Raji (cell line): ENCODE measurements at regions not wholly inside any gene's neighbourhood (a gene's known extent, or its start where the extent isn't known, plus 50 kb on each side); places are given as distances from the start of the nearest gene placed in this dataset.

ENCODE experiments used
- POLR2A ChIP-seq: IDR thresholded peaks from 2 replicates; pipeline ENCODE4 v1.6.1; 2011; ENCODE audit warnings: low read depth, low read length, control low read depth; ENCODE audit not compliant: insufficient read depth

DNA sequence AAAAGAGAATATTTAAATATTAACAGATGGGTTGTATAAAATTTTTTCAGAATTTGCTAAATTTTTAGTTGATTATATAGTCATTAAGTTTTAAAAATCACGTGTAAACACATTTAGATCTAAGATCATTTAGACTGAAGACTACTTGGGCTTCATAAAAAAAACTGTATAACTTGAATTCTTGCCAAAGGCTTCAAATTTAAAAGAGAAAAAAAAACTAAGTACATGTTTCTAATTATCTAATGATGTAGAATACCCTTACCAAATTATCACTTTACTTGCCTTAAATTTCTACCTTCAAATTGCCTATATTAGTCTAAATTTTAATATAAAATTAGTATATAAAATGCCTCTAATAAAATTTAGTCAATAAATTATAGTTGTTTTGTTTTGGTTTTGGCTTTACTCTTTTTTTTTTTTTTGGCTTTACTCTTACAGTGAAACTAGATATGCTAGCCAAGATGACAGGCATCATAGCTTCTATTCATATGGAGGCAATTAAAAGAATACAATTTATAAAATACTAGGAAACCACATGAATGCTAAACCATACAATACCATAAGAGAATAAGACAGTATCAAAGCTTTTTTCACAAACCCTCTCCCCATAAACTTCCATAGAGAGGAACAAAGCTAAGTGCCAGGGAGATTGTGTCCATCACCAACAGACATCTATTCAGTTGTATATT lies 183.1 kb upstream of the KCNMB2 start:
- no peak for TF ChIP-seq POLR2A

DNA sequence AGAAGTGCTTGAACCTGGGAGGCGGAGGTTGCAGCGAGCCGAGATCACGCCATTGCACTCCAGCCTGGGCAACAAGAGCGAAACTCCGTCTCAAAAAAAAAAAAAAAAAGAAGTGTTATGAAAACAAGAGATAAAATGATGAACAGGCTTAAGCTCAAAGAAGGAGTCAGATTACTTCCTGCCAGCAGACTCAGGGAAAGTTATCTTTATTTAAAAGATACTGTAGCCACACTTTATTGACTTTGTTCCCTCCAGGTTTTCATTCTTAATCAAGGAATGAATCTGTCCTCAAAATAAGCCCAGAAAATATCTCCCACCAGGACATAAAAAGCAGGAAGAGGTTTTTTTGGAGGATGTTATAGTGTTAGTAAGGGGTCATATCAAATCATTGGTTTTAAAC lies 176.5 kb upstream of the KCNMB2 start:
- no peak for TF ChIP-seq POLR2A

DNA sequence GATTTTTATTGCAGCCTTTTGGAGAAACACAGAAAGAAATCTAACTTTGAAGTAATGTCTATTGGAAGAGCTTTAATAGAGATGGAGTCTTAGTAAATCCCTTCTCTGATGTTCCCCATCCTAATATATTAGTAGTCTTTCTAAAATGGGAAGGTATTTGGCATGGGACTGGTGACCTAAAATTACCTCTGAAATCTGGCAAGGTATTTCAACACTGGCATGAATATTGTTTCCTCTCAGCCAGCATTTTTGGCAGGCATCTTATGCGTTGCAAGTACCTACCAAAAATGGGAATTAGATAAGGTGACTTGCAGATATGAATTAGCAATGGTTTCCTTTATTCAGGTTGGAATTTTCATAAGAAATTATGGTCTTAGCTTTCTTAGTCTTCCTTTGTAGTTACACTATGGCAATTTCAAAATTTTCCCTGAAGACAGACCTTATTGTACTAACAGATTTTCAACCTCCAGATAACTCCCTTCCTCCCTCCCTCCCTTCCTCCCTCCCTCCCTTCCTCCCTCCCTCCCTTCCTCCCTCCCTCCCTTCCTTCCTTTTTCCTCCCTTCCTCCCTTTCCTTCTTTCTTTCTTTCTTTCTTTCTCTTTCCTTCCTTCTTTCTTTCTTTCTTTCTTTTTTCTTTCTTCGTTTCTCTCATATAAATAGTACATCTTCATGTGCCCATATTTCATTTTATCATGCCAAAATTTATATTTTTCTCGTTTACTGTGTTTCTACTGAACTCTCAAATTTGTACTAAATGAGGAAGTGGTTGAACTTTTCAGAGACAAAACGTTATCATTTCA lies 168.2 kb upstream of the KCNMB2 start:
- TF ChIP-seq POLR2A, result no peak

DNA sequence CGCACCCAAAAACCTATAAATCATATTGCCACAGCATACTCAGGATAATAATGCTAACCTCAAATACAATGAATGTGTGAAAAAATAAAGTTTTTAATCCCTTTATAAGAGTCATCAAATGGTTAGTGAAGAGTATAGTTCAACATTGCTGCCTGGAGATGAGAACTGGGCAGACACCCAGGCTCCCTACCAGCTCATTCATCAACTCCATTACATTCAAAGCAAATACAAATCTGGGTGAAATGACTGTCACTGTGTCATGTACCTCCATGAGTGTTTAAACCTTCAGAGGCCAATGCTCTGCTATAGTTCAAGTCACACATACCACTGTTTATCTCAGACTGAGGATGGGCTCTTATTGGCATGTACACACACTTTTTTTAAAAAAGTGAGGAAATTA lies 167.2 kb upstream of the KCNMB2 start:
- no peak for TF ChIP-seq POLR2A

DNA sequence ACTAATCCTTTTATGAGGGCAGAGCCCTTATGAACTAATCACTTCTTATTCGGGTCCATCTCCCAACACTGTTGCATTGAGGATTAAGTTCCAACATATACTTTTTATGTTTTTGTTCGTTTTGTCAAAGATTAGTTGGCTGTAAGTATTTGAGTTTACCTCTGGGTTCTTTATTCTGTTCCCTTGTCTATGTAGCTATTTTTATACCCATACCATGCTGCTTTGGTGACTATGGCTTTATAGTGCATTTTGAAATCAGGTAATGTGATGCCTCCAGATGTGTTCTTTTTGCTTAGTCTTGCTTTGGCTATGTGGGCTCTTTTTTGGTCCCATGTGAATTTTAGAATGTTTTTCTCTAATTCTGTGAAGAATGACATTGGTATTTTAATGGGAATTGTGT lies 166.4 kb upstream of the KCNMB2 start:
- no peak for TF ChIP-seq POLR2A

DNA sequence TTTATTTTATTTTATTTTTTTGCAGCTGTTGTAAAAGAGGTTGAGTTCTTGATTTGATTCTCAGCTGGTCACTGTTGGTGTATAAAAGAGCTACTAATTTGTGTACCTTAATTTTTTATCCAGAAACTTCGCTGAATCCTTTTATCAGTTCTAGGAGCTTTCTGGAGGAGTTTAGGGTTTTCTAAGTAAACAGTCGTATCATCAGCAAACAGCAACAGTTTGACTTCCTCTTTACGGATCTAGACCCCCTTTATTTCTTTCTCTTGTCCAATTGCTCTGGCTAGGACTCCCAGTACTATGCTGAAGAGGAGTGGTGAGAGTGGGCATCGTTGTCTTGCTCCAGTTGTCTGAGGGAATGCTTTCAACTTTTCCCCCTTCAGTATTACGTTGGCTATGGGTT lies 165.8 kb upstream of the KCNMB2 start:
- no peak for TF ChIP-seq POLR2A

DNA sequence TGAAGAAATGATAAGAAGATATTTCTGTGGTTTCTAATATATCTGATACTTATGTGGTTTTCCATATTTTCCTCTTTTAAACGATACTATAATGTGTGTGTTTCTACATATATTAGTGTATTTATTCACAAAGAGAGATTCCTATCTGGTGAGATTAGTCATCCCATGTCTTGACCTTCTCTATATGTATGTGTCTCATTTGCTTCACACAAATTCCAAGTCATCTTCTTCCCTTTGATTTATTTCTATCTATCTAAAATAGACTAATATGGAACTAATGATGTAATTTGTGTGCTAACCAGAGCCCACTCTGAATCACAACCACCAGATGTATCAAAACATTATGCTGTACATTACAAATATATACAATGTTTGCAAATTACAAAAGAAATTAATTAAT lies 154.7 kb upstream of the KCNMB2 start:
- TF ChIP-seq POLR2A, result no peak

DNA sequence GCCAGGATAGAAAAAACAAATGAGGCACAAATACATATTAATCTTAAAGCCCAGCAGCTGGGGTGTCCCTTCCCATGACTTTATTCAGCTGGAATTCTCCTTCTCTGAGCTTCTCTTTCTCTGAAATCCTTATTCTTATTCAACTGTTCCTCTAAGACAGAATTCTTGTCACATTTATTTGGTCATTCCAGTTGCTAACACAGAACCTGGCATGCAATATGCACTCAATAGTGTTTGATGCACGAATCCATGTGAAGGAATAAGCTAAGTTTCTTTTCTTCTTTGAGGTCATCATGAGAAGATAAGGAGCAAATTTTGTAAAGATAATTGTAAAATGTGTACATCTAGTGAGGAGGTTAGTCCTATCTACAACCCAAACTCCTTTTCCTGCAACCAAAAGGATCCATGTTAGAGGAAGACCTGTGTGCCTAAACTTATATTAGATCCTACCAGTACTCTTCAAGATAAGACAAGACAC lies 154.2 kb upstream of the KCNMB2 start:
- TF ChIP-seq POLR2A, result no peak

DNA sequence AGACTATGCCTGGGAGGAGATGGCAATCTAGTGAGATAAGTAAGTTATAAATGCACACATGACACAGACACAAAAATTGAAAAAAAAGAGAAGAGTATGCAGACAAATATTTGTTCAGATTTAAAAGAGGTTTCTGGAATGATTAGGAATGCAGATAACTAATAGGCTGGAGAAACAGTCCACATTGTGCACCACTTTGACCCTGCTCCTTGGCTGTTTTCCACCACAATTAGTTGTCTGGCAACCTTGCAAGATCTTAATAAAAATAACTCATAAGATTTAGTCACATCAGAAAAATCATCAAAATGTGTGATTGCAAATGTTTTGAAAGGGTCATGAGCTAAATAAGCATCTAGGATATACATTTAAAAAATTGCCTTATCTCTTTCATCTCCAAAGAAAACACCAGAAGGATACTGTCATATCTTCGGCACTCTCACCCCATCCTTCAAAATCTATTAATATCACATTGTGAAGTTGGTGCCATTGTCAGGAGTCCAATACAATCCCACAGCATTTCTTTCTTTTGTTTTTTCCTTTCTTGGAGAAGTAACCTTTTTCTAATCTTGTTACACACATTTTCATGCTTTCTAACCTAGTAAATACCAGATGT lies 153.7 kb upstream of the KCNMB2 start:
- TF ChIP-seq POLR2A, result no peak

DNA sequence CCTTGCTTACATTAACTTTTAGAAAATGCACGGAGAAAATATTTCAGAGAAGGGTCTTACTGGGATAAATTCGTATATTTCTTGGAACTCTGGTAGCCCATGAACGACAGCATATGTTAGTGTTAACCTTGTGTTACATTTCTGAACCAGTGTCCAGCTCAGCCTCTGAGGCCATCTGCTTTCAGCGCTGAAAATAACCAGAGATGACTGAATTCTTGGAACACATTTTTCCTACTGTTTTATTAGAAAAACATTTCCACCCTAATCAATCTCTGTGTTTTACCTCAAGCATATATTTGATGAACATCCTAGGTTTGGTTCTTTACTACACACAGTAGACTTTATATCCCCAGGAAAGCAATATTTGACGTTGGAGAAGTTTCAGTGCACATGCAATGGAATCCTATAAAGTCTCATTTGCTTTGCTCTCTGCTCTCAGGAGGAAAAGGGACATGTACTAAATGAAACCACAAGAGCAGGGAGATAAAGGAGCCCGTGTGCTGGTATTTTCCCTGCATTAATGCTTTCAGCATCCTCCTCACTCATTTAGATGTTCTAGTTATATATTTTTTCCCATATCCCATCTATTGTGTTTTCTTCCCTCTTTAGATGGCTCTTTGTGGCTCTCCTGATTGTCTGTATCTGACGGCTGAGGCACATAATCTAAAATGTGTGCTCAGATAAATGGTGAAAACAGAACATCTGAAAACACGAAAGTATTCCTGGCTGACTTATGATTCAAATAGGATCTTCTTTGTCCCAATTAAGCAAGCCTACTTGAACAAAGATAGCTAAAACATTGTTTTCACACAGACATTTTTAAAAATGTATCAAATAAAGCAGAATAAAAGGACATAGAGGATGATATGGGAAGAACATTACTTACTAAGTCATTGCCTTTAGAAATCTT lies 151.7 kb upstream of the KCNMB2 start:
- no peak for TF ChIP-seq POLR2A

DNA sequence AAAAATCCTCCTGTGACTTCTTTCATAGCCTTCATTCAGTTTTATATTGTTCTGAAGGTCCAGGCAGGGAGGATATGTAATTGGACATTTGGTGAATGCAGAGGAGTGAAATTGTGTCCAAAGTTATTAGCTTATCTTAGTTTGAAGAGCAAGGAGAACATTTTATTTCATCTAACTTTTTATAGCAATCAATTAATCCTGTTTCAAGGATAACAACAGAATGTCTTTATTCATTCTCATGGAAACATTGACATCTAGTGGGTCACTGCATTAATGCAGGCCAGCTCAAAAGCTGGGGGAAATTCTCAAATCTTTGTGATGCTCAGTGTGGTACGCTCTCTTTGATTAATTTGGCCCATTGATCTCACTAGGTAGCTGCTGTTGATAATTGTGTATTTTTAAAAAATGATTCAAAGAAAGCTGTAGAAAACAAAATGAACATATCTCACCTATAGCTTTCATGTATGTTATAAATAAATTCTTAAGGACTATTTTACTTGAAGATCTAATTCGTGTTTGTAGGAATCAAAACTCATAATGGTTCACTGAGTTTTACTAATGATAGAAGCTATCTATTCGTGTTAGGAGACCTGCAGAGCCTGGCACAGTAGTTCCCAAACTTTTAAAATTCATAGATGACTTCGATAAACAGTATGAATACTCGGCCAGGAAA lies 150.8 kb upstream of the KCNMB2 start:
- TF ChIP-seq POLR2A, result no peak

DNA sequence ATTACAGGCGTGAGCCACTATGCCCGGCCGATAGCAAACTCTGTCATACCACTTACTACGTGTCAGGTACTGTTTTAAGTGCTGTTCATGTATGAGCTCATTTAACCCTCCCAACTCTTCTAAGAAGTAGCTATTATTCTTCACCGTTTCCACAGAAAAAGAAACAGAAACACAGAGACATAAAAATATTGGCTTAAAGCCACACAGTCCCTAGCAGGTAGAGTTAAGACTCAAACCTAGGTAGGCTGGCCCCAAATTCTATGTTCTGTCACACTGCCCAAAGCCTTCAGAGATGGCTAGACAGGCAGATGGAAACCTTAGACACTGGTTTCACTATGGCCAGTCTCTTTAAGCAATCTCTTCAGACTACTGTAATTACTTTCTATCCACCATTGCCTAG lies 149.8 kb upstream of the KCNMB2 start:
- TF ChIP-seq POLR2A, result no peak

DNA sequence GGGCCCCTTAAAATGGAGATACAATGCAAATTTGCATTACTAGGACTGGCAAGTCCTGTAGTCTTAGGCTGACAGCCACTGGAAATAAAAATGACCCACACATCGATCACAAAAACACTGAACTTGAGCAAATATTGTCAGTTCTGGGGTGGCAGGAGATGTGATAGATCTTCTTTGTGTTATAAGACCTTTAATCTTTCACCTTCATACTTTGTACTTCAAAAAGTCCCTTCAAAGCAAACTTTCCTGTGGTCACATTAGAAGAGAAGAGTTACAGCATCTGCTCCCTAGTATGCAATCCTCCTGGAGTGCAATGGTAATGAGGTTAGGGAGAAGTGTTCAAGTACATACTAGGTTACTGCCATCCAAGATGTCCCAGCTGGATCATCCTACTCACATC lies 149.4 kb upstream of the KCNMB2 start:
- no peak for TF ChIP-seq POLR2A

DNA sequence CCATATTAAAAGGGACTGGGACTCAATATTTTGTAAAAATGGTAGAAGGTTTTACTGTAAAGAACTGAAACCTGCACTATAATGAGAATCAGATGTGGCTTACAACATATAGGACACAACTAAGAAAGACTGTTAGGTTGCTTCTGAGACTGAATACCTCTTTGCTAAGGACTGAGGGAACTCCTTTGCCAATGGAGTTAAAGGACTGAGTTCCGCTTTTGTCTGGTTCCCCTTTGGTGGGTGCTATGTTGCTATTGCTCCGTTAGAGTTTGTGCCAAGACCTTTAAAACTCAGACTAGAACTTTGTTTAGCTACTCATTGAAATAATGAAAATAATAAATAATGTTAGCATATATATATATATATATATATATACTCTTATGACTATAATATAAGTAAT lies 147.8 kb upstream of the KCNMB2 start:
- TF ChIP-seq POLR2A, result no peak
